GM20000 (cell line): ENCODE measurements at regions not wholly inside any gene's neighbourhood (a gene's known extent, or its start where the extent isn't known, plus 50 kb on each side); places are given as distances from the start of the nearest gene placed in this dataset.

Experiments used
- DNase-seq: peaks from one replicate; pipeline ENCODE4 v3.0.0; 2012; ENCODE audit warnings: low spot score
- TF ChIP-seq, protein P1 (sequence below): IDR thresholded peaks from 2 replicates; pipeline ENCODE4 v1.5.1; 2012; ENCODE audit warnings: mild to moderate bottlenecking, control low read depth; ENCODE audit errors: extremely low read depth, missing control alignments

DNA sequence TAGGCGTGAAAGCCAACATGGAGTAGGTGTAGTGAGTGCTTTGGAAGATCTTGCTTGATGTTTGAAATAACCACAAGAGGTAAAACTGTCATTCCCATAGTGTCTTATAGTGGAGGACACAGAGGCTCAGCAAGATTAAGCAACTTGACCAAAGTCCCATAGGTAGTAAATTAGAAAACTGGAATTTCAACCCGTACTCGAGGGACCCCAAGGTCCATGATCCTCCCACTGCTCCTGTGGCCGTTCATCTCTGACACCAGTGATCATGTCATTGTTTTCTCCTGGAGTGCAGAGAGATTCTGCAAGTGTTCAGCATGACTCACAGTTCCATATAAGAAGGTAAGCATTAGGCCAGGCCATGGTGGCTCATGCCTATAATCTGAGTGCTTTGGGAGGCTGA, 126.9 kb downstream of the FGF9 start:
- no peak for DNase-seq
- TF ChIP-seq, protein P1, sequence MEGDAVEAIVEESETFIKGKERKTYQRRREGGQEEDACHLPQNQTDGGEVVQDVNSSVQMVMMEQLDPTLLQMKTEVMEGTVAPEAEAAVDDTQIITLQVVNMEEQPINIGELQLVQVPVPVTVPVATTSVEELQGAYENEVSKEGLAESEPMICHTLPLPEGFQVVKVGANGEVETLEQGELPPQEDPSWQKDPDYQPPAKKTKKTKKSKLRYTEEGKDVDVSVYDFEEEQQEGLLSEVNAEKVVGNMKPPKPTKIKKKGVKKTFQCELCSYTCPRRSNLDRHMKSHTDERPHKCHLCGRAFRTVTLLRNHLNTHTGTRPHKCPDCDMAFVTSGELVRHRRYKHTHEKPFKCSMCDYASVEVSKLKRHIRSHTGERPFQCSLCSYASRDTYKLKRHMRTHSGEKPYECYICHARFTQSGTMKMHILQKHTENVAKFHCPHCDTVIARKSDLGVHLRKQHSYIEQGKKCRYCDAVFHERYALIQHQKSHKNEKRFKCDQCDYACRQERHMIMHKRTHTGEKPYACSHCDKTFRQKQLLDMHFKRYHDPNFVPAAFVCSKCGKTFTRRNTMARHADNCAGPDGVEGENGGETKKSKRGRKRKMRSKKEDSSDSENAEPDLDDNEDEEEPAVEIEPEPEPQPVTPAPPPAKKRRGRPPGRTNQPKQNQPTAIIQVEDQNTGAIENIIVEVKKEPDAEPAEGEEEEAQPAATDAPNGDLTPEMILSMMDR = no peak

DNA sequence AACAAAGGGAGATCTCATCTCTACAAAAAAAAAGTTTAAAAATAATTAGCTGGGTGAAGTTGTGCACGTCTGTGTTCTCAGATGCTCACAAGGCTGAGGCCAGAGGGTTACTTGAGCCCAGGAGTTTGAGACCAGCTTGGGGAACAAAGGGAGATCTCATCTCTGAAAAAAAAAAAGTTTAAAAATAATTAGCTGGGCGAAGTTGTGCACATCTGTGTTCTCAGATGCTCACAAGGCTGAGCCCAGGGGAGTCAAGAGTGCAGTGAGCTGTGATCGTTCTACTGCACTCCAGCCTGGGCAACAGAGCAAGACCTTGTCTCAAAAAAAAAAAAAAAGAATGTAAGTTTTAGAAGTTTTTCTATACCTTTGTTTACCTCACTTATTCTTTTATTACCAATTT, 127.3 kb downstream of the FGF9 start:
- DNase-seq = no peak
- TF ChIP-seq, protein P1 = no peak

DNA sequence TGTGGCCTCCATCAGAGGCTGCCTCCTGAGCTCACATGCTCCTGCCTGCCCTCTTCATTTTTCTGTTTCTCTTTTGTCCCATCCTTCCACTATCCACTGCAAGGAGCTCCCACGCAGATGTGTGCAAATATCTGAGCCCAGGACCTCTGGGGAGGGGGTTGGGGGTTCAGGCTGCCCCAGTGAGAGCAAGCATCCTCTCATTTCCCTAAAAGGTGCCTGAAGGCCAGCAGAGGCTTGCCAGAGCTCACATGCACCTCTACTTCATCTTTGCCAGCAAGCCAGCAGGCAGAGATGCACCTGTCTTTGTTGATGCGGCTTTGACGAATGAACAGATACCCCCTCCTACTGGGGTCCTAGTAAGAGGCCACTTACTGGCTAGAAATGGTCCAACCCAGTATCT, 128.8 kb downstream of the FGF9 start:
- TF ChIP-seq, protein P1 = no peak
- DNase-seq = no peak

DNA sequence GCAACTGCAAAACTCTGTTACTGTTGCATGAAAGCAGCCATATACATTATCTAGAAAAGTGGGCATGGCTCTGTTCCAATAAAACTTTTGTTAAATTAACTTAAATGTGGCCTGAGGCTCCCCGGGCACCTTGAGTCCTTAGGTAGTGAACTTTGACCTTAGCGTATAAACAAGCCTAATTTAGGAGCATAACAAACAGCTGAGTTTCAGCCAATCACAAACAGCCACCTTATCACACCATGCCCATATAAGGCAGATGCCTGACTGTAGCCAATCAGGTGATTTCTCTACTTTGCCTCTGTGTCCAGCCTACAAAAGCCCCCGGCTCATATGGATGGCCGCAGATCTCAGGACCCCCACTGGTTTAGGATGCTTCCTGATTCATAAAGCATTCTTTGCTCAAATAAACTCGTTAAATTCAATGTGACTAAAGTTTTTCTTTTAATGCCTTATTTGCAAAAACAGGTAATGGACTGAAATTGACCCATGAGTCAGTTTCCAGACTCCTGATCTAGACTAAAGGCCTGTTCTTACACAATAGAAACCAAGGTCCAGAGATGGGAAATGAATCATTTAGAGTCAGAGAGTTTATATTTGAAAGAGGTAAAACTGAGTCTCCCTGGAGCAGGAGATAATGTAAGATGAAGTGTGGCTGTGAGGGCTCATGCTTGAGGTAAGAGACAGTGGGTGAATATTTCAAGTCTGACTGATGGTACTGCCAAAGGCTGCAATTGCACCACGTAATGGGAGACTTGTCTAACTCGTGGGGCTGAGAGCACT, 130.2 kb downstream of the FGF9 start:
- TF ChIP-seq, protein P1 = no peak
- no peak for DNase-seq

- DNase-seq = no peak
- TF ChIP-seq, protein P1 = no peak
Measured at GRCh38 chr13:21805733-21806132, 134.9 kb downstream of the FGF9 start.

- no peak for DNase-seq
Measured at GRCh38 chr13:21812192-21812626, 141.3 kb downstream of the FGF9 start.

GRCh38 chr13:21813110-21813509, 142.2 kb downstream of the FGF9 start:
- no peak for DNase-seq
- TF ChIP-seq, protein P1 = no peak

More at GRCh38 chr13:21812192-21812626, 141.3 kb downstream of the FGF9 start:
- TF ChIP-seq, protein P1 = no peak
